Erythroblast (primary cell): ENCODE measurements at regions not wholly inside any gene's neighbourhood (a gene's known extent, or its start where the extent isn't known, plus 50 kb on each side); places are given as distances from the start of the nearest gene placed in this dataset.
"Not testable (repeated sequence)": the region's sequence is repeated elsewhere in the genome, so short reads cannot be mapped to it uniquely, and the experiment has no call there.

Experiments used
- GATA1 ChIP-seq: IDR thresholded peaks from 2 replicates; pipeline ENCODE4 v1.6.1; 2011; ENCODE audit warnings: low read depth, mild to moderate bottlenecking, control low read depth, low read length, moderate library complexity
- POLR2A ChIP-seq: IDR thresholded peaks from 2 replicates; pipeline ENCODE4 v1.6.1; 2011; ENCODE audit warnings: mild to moderate bottlenecking, low read length

DNA sequence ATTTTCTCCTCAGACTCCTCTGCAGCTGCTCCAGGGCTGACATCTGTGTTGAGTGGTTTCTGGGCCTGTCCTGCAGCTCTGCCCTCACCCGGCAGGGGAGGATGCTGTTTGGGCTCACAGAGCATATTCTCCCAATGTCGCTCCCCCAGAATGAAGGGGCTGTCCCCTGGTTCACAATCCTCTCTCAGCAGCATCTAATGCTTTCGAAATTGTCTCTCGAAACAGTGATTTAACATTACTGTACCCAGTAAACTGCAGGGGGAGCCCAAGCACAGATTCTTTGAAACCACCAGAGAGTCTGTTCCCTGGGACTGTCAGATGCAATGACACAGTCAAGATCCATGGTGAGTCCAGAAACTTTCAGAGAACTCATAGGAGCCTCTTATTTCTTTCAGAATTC, 1135.2 kb downstream of the TMEM121 start:
- not testable (repeated sequence) for TF ChIP-seq POLR2A, GATA1
